ENCODE measurements at regions not wholly inside any gene's neighbourhood (a gene's known extent, or its start where the extent isn't known, plus 50 kb on each side); places are given as distances from the start of the nearest gene placed in this dataset.

DNA sequence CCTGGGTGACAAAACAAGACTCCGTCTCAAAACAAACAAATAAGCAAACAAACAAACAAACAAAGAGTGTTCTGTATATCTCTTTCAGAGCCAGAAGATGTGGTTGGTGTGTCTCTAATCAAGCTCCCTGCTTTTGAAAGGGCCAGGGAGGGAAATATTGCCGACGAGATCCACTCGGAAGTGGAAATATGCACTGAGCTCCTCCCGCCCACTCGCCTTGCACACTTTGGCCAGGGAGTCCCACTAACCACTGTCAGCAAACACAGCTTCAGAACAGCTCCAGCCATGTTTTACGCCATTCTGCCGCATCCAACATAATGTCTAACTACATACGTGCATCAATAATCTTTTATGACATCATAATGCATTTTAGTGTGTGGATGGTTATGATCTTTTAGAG is 155.5 kb upstream of the VSTM2B start:
- no peaks in the 10 kb centered on the region for H3K4me1 Mint-ChIP-seq
- Histone ChIP-seq H3K4me1 (ENCODE audit: control insufficient read depth in 1 of 2, insufficient read depth in 2 of 2, low read length in 2 of 2) (no peaks in the 10 kb centered on the region), H3K9me3 (replicated peaks in 1 of 2; ENCODE audit: control insufficient read depth in 1 of 2, insufficient read depth in 1 of 2, low read length in 2 of 2) (no peaks in the 10 kb centered on the region), H3K36me3 (replicated peaks in 1 of 2; ENCODE audit: control insufficient read depth in 1 of 2, insufficient read depth in 2 of 2, low read length in 2 of 2) (no peaks in the 10 kb centered on the region), H3K79me2 (ENCODE audit: insufficient read depth, low read length) (no peaks in the 10 kb centered on the region), H4K20me1 (ENCODE audit: insufficient read depth, low read length) (no peaks in the 10 kb centered on the region), H3K9ac (ENCODE audit: insufficient read depth, low read length, poor library complexity, severe bottlenecking) (no peak overlapping the region), H3K27me3 (ENCODE audit: control insufficient read depth in 2 of 2, insufficient read depth in 2 of 2, low read length in 2 of 2) (no peaks in the 10 kb centered on the region), H3K27ac (ENCODE audit: low read depth in 1 of 2, low read length in 2 of 2) (no peak overlapping the region), H3K4me2 (replicated peaks; ENCODE audit: extremely low read depth, low read length, poor library complexity, severe bottlenecking) (no peak overlapping the region), H2AFZ (ENCODE audit: insufficient read depth, low read depth, low read length, poor library complexity, severe bottlenecking) (no peak overlapping the region), H3K4me3 (replicated peaks in 1 of 3; ENCODE audit: low read depth in 2 of 3, low read length in 3 of 3) (no peak overlapping the region)
- 73% methylated on average over 3 of the region's 9 CpGs for WGBS (ENCODE audit: insufficient coverage)
- no peak overlapping the region for H3K27ac Mint-ChIP-seq
- H3K27me3 Mint-ChIP-seq (ENCODE audit: low read depth in 3 of 3), result peaks cover 2 to 12% (median 3%) of the 10 kb centered on the region in 3 donors
- no peaks in the 10 kb centered on the region for H3K36me3 Mint-ChIP-seq
- peaks cover 0 to 7% (median 2%) of the 10 kb centered on the region in 7 donors for H3K9me3 Mint-ChIP-seq
- intact Hi-C loops (cut with micrococcal nuclease), result no loop called here
- DNase-seq, result no peak
- H3K4me3 Mint-ChIP-seq, result no peak overlapping the region
- TF ChIP-seq, protein P1, sequence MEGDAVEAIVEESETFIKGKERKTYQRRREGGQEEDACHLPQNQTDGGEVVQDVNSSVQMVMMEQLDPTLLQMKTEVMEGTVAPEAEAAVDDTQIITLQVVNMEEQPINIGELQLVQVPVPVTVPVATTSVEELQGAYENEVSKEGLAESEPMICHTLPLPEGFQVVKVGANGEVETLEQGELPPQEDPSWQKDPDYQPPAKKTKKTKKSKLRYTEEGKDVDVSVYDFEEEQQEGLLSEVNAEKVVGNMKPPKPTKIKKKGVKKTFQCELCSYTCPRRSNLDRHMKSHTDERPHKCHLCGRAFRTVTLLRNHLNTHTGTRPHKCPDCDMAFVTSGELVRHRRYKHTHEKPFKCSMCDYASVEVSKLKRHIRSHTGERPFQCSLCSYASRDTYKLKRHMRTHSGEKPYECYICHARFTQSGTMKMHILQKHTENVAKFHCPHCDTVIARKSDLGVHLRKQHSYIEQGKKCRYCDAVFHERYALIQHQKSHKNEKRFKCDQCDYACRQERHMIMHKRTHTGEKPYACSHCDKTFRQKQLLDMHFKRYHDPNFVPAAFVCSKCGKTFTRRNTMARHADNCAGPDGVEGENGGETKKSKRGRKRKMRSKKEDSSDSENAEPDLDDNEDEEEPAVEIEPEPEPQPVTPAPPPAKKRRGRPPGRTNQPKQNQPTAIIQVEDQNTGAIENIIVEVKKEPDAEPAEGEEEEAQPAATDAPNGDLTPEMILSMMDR (IDR thresholded peaks at IDR 0.05), result no peak

DNA sequence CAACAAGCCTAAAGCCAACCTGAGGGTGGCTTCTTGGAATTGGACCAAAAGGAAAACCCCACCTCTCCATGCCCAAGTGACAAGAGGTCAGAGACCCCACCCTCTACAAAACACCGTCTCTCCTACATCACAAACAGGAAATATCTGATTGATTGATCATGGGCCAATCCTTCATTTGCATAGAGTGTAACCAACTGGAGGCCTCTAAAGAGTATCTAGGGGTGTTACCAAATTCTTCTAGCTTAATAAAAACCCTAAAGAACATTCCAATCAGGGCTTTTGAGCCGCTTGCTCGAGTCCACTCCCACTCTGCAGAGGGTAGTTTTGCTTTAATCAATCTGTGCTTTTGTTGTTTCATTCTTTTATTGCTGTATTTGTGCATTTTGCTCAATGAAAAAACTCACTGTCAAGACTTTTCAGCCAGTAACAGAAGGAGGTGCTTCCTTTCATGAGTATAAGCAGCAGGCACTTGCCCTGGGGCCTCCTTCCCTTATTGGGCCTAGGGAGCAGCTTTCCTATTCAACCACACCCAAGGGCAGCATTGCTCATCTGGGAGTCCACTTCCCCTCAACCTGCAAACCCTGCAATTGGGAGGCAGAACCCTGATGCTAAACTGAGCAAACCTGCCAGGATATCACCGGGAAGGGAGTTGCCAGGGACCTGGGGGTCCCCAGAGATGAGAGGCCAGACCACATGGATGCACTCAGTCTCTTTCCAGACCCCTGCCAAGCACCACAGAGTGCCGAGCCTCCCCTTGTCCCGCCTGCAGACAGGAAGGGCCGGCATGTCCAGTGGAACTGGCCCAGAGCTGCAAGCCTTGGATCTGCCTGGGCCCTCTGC is 154.3 kb upstream of the VSTM2B start:
- intact Hi-C loops (cut with micrococcal nuclease), result no loop called here
- H3K79me2 ChIP-seq (ENCODE audit: insufficient read depth, low read length), result no peaks in the 10 kb centered on the region
- 82% methylated on average over 4 of the region's 7 CpGs for WGBS (ENCODE audit: insufficient coverage)
- no peak overlapping the region for H3K9ac ChIP-seq (ENCODE audit: insufficient read depth, low read length, poor library complexity, severe bottlenecking)
- no peak overlapping the region for H3K27ac ChIP-seq (ENCODE audit: low read depth in 1 of 2, low read length in 2 of 2)
- H3K36me3 ChIP-seq (replicated peaks in 1 of 2; ENCODE audit: control insufficient read depth in 1 of 2, insufficient read depth in 2 of 2, low read length in 2 of 2), result no peaks in the 10 kb centered on the region
- H3K9me3 Mint-ChIP-seq, result peaks cover 0 to 7% (median 2%) of the 10 kb centered on the region in 7 donors
- no peak overlapping the region for H3K4me2 ChIP-seq (replicated peaks; ENCODE audit: extremely low read depth, low read length, poor library complexity, severe bottlenecking)
- H3K36me3 Mint-ChIP-seq, result no peaks in the 10 kb centered on the region
- no peak overlapping the region for H3K4me3 Mint-ChIP-seq
- no peak for DNase-seq
- H4K20me1 ChIP-seq (ENCODE audit: insufficient read depth, low read length), result no peaks in the 10 kb centered on the region
- no peaks in the 10 kb centered on the region for H3K9me3 ChIP-seq (replicated peaks in 1 of 2; ENCODE audit: control insufficient read depth in 1 of 2, insufficient read depth in 1 of 2, low read length in 2 of 2)
- TF ChIP-seq, protein P1 (IDR thresholded peaks at IDR 0.05), result no peak
- no peaks in the 10 kb centered on the region for H3K27me3 ChIP-seq (ENCODE audit: control insufficient read depth in 2 of 2, insufficient read depth in 2 of 2, low read length in 2 of 2)
- no peak overlapping the region for H3K27ac Mint-ChIP-seq
- H2AFZ ChIP-seq (ENCODE audit: insufficient read depth, low read depth, low read length, poor library complexity, severe bottlenecking), result no peak overlapping the region
- peaks cover 2 to 7% (median 3%) of the 10 kb centered on the region in 3 donors for H3K27me3 Mint-ChIP-seq (ENCODE audit: low read depth in 3 of 3)
- no peaks in the 10 kb centered on the region for H3K4me1 Mint-ChIP-seq
- no peak overlapping the region for H3K4me3 ChIP-seq (replicated peaks in 1 of 3; ENCODE audit: low read depth in 2 of 3, low read length in 3 of 3)
- no peaks in the 10 kb centered on the region for H3K4me1 ChIP-seq (ENCODE audit: control insufficient read depth in 1 of 2, insufficient read depth in 2 of 2, low read length in 2 of 2)

Measured in CD14-positive monocyte (primary cell).